ENCODE measurements at regions not wholly inside any gene's neighbourhood (a gene's known extent, or its start where the extent isn't known, plus 50 kb on each side); places are given as distances from the start of the nearest gene placed in this dataset.

DNA sequence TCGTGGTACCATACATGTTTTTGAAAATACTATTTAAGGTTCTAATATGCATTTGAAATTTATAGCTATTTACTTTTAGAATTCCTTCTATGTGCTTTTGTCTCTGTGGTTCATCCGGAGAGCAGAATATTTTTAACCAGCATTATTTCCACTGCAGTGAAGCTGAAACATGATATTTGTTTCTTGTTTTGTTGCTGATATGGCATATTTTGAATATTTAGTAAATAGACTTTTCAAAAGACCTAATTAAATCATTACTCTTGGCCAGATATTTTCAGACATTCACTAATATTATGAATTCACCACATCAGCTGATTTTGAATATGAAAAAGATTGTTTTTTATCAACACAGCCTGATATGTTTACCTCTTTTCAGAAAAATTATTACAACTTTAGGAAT is 87.0 kb downstream of the FAT4 start:
- H3K4me1 Mint-ChIP-seq = no peaks in the 10 kb centered on the region

GRCh38 chr4:125420526-125420925 is 105.8 kb downstream of the FAT4 start:
- H3K4me3 Mint-ChIP-seq = no peak overlapping the region
- no peak overlapping the region for H3K27ac Mint-ChIP-seq
- peaks cover 15% of the 10 kb centered on the region for H3K9me3 Mint-ChIP-seq
- H3K4me1 Mint-ChIP-seq = no peaks in the 10 kb centered on the region
- ATAC-seq (replicated peaks) = no peak
- no peaks in the 10 kb centered on the region for H3K36me3 Mint-ChIP-seq (ENCODE audit: low read depth)
- no peaks in the 10 kb centered on the region for H3K27me3 Mint-ChIP-seq

More for the DNA sequence above, 87.0 kb downstream of the FAT4 start:
- Mint-ChIP-seq H3K27ac (no peak overlapping the region), H3K36me3 (ENCODE audit: low read depth) (no peaks in the 10 kb centered on the region), H3K27me3 (no peaks in the 10 kb centered on the region), H3K9me3 (peaks cover 4% of the 10 kb centered on the region), H3K4me3 (no peak overlapping the region)
- no peak for ATAC-seq (replicated peaks)

- H3K27ac Mint-ChIP-seq = no peak overlapping the region
- H3K4me3 Mint-ChIP-seq = no peak overlapping the region
- ATAC-seq (replicated peaks) = no peak
- H3K27me3 Mint-ChIP-seq = no peaks in the 10 kb centered on the region
- H3K9me3 Mint-ChIP-seq = peaks cover 15% of the 10 kb centered on the region
- no peaks in the 10 kb centered on the region for H3K36me3 Mint-ChIP-seq (ENCODE audit: low read depth)
- H3K4me1 Mint-ChIP-seq = no peaks in the 10 kb centered on the region
These were observed 106.8 kb downstream of the FAT4 start for GRCh38 chr4:125421547-125421946.

- Mint-ChIP-seq H3K4me1 (no peaks in the 10 kb centered on the region), H3K36me3 (ENCODE audit: low read depth) (no peaks in the 10 kb centered on the region), H3K27me3 (no peaks in the 10 kb centered on the region), H3K27ac (no peak overlapping the region), H3K9me3 (peaks cover 15% of the 10 kb centered on the region), H3K4me3 (no peak overlapping the region)
- ATAC-seq (replicated peaks) = no peak
These were observed 108.4 kb downstream of the FAT4 start for GRCh38 chr4:125423124-125423523.

DNA sequence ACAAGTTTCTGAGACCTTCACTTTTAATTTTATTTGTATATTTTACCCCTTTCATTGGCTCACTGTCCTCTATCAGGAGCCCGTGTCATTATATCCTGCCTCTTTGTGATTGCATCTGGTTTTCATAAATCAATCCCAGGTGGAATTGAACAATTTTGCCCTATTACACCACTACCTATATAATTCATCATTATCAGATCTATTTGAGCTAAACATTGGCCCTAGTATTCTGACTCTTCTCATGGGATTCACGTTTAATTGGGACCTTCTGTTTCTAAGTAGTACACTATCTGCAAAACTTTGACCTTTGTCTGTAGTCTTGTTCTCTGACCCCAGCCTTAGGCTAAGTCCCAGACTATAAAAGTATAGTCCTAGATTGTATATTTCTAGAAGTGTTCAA is 114.1 kb downstream of the FAT4 start:
- Mint-ChIP-seq H3K27me3 (no peaks in the 10 kb centered on the region), H3K4me1 (no peaks in the 10 kb centered on the region), H3K9me3 (peaks cover 7% of the 10 kb centered on the region), H3K36me3 (ENCODE audit: low read depth) (no peaks in the 10 kb centered on the region), H3K4me3 (no peak overlapping the region), H3K27ac (no peak overlapping the region)
- no peak for ATAC-seq (replicated peaks)

- Mint-ChIP-seq H3K4me3 (no peak overlapping the region), H3K27me3 (no peaks in the 10 kb centered on the region), H3K9me3 (no peaks in the 10 kb centered on the region), H3K4me1 (no peaks in the 10 kb centered on the region), H3K36me3 (ENCODE audit: low read depth) (no peaks in the 10 kb centered on the region), H3K27ac (no peak overlapping the region)
- no peak for ATAC-seq (replicated peaks)
These were observed 115.3 kb downstream of the FAT4 start for GRCh38 chr4:125430086-125430485.

GRCh38 chr4:125432078-125432477 is 117.3 kb downstream of the FAT4 start:
- H3K36me3 Mint-ChIP-seq (ENCODE audit: low read depth) = no peaks in the 10 kb centered on the region
- no peak overlapping the region for H3K4me3 Mint-ChIP-seq
- peaks cover 3% of the 10 kb centered on the region for H3K9me3 Mint-ChIP-seq
- ATAC-seq (replicated peaks) = no peak
- H3K27me3 Mint-ChIP-seq = no peaks in the 10 kb centered on the region
- H3K27ac Mint-ChIP-seq = no peak overlapping the region
- no peaks in the 10 kb centered on the region for H3K4me1 Mint-ChIP-seq

DNA sequence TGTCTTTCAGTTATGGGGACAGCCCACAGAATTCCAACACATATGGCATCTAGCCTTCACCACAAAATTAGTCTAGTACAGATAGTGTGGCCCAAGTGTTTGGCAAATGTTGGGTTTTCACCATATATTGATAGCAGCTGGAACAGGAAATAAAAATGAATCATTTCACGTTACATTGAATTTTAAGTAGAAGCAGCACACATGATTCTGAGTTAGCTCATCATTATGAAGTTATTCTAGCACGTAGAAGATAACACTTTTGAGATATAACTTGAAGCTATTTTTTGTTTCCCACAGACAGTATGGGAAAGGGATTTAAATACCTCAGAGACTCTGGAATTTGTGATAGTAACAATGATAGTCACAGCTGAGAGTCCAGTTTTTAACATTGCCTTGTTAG is 118.7 kb downstream of the FAT4 start:
- no peaks in the 10 kb centered on the region for H3K27me3 Mint-ChIP-seq

GRCh38 chr4:125434136-125434535 is 119.4 kb downstream of the FAT4 start:
- ATAC-seq (replicated peaks) = no peak
- Mint-ChIP-seq H3K9me3 (peaks cover 3% of the 10 kb centered on the region), H3K36me3 (ENCODE audit: low read depth) (no peaks in the 10 kb centered on the region), H3K27me3 (no peaks in the 10 kb centered on the region), H3K27ac (no peak overlapping the region), H3K4me3 (no peak overlapping the region), H3K4me1 (no peaks in the 10 kb centered on the region)

More for the DNA sequence above, 118.7 kb downstream of the FAT4 start:
- Mint-ChIP-seq H3K9me3 (peaks cover 3% of the 10 kb centered on the region), H3K27ac (no peak overlapping the region), H3K36me3 (ENCODE audit: low read depth) (no peaks in the 10 kb centered on the region), H3K4me1 (no peaks in the 10 kb centered on the region), H3K4me3 (no peak overlapping the region)
- no peak for ATAC-seq (replicated peaks)

DNA sequence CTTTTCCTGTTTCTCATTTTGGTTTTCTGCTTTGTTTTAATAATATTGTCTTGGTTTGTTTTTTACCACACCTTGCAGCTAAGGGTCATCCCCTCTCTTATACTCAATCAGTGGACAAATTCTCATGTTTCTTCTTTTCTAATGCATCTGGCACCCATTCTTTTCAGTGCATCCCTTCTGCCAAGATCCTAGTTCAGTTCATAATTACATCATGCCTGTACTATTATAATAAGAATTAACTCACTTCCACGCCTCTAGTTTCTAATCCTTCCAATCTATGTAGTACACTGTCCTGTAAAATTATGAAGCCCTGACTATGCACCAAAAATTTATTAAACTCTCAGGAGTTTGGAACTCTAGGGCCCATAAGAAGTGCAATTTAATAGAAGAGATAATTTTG is 126.1 kb downstream of the FAT4 start:
- Mint-ChIP-seq H3K9me3 (peaks cover 3% of the 10 kb centered on the region), H3K36me3 (ENCODE audit: low read depth) (no peaks in the 10 kb centered on the region), H3K27me3 (no peaks in the 10 kb centered on the region), H3K27ac (no peak overlapping the region), H3K4me3 (no peak overlapping the region), H3K4me1 (no peaks in the 10 kb centered on the region)
- no peak for ATAC-seq (replicated peaks)

- H3K27me3 Mint-ChIP-seq = no peaks in the 10 kb centered on the region
- H3K36me3 Mint-ChIP-seq (ENCODE audit: low read depth) = no peaks in the 10 kb centered on the region
- H3K4me3 Mint-ChIP-seq = no peak overlapping the region
- H3K4me1 Mint-ChIP-seq = no peaks in the 10 kb centered on the region
- H3K9me3 Mint-ChIP-seq = no peaks in the 10 kb centered on the region
- ATAC-seq (replicated peaks) = no peak
- H3K27ac Mint-ChIP-seq = no peak overlapping the region
These were observed 129.4 kb downstream of the FAT4 start for GRCh38 chr4:125444166-125444565.

DNA sequence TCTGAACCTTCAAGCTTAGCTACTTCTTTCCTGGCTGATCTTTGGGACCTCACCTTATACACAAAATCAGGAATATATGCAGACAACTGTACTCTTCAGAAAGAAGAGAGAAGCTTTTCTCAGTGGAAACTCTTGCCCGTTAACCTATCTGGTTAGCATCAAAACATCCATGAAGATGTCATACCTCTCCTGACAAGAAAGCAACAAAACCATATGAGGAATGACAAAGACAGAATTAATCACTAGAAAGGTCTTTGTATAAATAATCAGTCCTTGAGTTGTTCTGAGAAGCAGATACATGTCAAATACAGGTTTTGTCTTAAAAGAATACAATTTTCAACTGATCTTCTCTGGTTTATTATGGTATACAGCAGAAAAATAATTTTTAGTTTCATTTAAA is 130.8 kb downstream of the FAT4 start:
- no peak overlapping the region for H3K4me3 Mint-ChIP-seq
- no peaks in the 10 kb centered on the region for H3K9me3 Mint-ChIP-seq
- H3K4me1 Mint-ChIP-seq = no peaks in the 10 kb centered on the region
- H3K36me3 Mint-ChIP-seq (ENCODE audit: low read depth) = no peaks in the 10 kb centered on the region
- no peak overlapping the region for H3K27ac Mint-ChIP-seq
- H3K27me3 Mint-ChIP-seq = no peaks in the 10 kb centered on the region
- no peak for ATAC-seq (replicated peaks)

- H3K9me3 Mint-ChIP-seq = peaks cover 9% of the 10 kb centered on the region
- H3K36me3 Mint-ChIP-seq (ENCODE audit: low read depth) = no peaks in the 10 kb centered on the region
- ATAC-seq (replicated peaks) = no peak
- H3K4me1 Mint-ChIP-seq = no peaks in the 10 kb centered on the region
- H3K4me3 Mint-ChIP-seq = no peak overlapping the region
- no peak overlapping the region for H3K27ac Mint-ChIP-seq
- H3K27me3 Mint-ChIP-seq = no peaks in the 10 kb centered on the region
These were observed 133.0 kb downstream of the FAT4 start for GRCh38 chr4:125447551-125448290.

- no peak for ATAC-seq (replicated peaks)
- H3K9me3 Mint-ChIP-seq = peaks cover 4% of the 10 kb centered on the region
- no peak overlapping the region for H3K27ac Mint-ChIP-seq
- H3K4me1 Mint-ChIP-seq = no peaks in the 10 kb centered on the region
- no peaks in the 10 kb centered on the region for H3K27me3 Mint-ChIP-seq
- no peak overlapping the region for H3K4me3 Mint-ChIP-seq
- H3K36me3 Mint-ChIP-seq (ENCODE audit: low read depth) = no peaks in the 10 kb centered on the region
These were observed 141.3 kb downstream of the FAT4 start for GRCh38 chr4:125456075-125456474.

GRCh38 chr4:125459531-125459930 is 144.8 kb downstream of the FAT4 start:
- no peak for ATAC-seq (replicated peaks)
- no peaks in the 10 kb centered on the region for H3K36me3 Mint-ChIP-seq (ENCODE audit: low read depth)
- no peaks in the 10 kb centered on the region for H3K27me3 Mint-ChIP-seq
- H3K9me3 Mint-ChIP-seq = no peaks in the 10 kb centered on the region
- no peak overlapping the region for H3K4me3 Mint-ChIP-seq
- no peak overlapping the region for H3K27ac Mint-ChIP-seq
- H3K4me1 Mint-ChIP-seq = no peaks in the 10 kb centered on the region
